B cell (primary cell): ENCODE measurements at regions not wholly inside any gene's neighbourhood (a gene's known extent, or its start where the extent isn't known, plus 50 kb on each side); places are given as distances from the start of the nearest gene placed in this dataset.

Experiments
- EZH2 ChIP-seq: IDR thresholded peaks from 2 replicates; pipeline ENCODE4 v1.6.1; 2012; ENCODE audit warnings: borderline replicate concordance, low read depth, mild to moderate bottlenecking, moderate library complexity, low read length; ENCODE audit not compliant: insufficient read depth, poor library complexity, severe bottlenecking
- TF ChIP-seq, protein P1 (sequence below): fragments of 200-600 bp; IDR thresholded peaks from one replicate; pipeline ENCODE4 v1.8.0; 2022; ENCODE audit warnings: antibody characterized with exemption, mild to moderate bottlenecking

GRCh38 chr11:45440111-45440510, 154.0 kb upstream of the SYT13 start:
- TF ChIP-seq, protein P1, sequence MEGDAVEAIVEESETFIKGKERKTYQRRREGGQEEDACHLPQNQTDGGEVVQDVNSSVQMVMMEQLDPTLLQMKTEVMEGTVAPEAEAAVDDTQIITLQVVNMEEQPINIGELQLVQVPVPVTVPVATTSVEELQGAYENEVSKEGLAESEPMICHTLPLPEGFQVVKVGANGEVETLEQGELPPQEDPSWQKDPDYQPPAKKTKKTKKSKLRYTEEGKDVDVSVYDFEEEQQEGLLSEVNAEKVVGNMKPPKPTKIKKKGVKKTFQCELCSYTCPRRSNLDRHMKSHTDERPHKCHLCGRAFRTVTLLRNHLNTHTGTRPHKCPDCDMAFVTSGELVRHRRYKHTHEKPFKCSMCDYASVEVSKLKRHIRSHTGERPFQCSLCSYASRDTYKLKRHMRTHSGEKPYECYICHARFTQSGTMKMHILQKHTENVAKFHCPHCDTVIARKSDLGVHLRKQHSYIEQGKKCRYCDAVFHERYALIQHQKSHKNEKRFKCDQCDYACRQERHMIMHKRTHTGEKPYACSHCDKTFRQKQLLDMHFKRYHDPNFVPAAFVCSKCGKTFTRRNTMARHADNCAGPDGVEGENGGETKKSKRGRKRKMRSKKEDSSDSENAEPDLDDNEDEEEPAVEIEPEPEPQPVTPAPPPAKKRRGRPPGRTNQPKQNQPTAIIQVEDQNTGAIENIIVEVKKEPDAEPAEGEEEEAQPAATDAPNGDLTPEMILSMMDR = no peak
- no peak for TF ChIP-seq EZH2
